GM12891 (cell line): ENCODE measurements at regions not wholly inside any gene's neighbourhood (a gene's known extent, or its start where the extent isn't known, plus 50 kb on each side); places are given as distances from the start of the nearest gene placed in this dataset.
"Not testable (repeated sequence)": the region's sequence is repeated elsewhere in the genome, so short reads cannot be mapped to it uniquely, and the experiment has no call there.

Experiments
- DNase-seq: peaks from one replicate; pipeline ENCODE4 v3.0.0; 2011; ENCODE audit warnings: low spot score; ENCODE audit not compliant: insufficient read length
- FAIRE-seq: peaks from 2 replicates; lab custom pipeline; 2011; peaks lifted over from hg19 to GRCh38; lab: Jason Lieb, UNC
- PAX5 ChIP-seq: IDR thresholded peaks from 2 replicates; pipeline ENCODE4 v1.6.1; 2011; ENCODE audit warnings: low read length, moderate library complexity, mild to moderate bottlenecking; ENCODE audit not compliant: insufficient read depth, severe bottlenecking
- POLR2A ChIP-seq: IDR thresholded peaks from 2 replicates; pipeline ENCODE4 v1.6.1; 2011; ENCODE audit warnings: low read depth, low read length, control low read depth
- POLR2AphosphoS5 ChIP-seq: IDR thresholded peaks from 2 replicates; pipeline ENCODE4 v1.6.1; 2011; ENCODE audit warnings: low read depth, low read length, control low read depth
- POU2F2 ChIP-seq: IDR thresholded peaks from 2 replicates; pipeline ENCODE4 v1.6.1; 2011; ENCODE audit warnings: low read depth, mild to moderate bottlenecking, control low read depth, low read length, moderate library complexity
- SPI1 ChIP-seq: IDR thresholded peaks from 2 replicates; pipeline ENCODE4 v1.6.1; 2011; ENCODE audit warnings: low read depth, low read length, control low read depth
- TAF1 ChIP-seq: IDR thresholded peaks from 2 replicates; pipeline ENCODE4 v1.6.1; 2011; ENCODE audit warnings: low read depth, low read length, control low read depth

DNA sequence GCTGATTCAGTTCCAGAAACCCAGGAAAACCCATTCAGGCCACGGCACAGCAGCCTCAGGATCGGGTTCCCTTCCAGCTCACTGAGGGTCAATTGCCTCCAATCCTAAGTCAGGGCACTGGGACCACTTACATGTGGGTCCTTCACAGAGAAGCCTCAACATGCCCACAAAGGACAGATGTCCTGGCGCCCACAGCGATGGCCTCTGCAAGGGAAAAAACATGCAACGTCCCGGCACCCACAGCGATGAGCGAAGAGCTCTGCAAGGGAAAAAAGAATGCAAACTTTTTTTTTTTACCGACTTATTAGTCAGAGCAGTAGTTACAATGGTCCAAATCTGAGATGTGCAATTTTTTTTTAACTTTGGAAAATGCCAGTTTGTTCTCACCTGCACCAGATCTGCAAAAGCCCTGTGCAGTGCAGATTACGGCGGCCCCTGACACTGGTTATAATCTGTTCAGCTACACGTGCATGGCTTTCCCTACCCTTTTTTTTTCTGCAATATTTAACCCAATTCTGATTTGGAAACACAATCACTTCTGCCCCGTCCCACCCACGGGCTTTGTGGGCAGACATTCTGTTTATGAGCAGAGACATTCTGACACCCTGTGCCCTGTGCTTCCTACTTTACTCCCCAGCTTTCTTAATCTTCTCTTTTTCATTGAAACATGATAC, 159.3 kb upstream of the SALL3 start:
- no peak for FAIRE-seq

DNA sequence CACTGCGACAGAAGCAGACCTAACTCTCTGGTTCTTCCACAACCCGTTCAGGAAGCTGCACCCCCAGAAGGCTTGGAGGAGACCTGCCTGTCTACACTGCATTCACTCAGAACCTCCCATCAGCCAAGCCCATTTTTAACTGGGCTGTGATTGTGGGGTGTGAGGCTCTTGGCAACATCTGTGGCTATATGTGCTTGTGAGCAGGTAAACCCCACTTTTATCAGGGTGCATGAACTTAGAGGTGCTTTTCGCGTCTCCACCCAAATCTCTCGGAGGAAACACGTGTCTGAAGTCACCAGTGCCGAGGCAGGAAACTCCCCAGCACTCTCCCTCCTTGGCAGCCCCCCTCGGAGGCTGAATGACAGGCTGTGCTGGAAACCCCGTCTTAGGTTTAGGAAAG, 158.2 kb upstream of the SALL3 start:
- no peak for TF ChIP-seq POU2F2
- TF ChIP-seq POLR2A, result no peak
- no peak for TF ChIP-seq POLR2AphosphoS5
- TF ChIP-seq PAX5, result no peak
- no peak for TF ChIP-seq SPI1
- TF ChIP-seq TAF1, result no peak
- FAIRE-seq, result no peak
- no peak for DNase-seq

More for the DNA sequence above, 159.3 kb upstream of the SALL3 start:
- DNase-seq, result no peak
- TF ChIP-seq POLR2A (no peak), TAF1 (no peak), SPI1 (no peak), POLR2AphosphoS5 (no peak), PAX5 (no peak), POU2F2 (no peak)

DNA sequence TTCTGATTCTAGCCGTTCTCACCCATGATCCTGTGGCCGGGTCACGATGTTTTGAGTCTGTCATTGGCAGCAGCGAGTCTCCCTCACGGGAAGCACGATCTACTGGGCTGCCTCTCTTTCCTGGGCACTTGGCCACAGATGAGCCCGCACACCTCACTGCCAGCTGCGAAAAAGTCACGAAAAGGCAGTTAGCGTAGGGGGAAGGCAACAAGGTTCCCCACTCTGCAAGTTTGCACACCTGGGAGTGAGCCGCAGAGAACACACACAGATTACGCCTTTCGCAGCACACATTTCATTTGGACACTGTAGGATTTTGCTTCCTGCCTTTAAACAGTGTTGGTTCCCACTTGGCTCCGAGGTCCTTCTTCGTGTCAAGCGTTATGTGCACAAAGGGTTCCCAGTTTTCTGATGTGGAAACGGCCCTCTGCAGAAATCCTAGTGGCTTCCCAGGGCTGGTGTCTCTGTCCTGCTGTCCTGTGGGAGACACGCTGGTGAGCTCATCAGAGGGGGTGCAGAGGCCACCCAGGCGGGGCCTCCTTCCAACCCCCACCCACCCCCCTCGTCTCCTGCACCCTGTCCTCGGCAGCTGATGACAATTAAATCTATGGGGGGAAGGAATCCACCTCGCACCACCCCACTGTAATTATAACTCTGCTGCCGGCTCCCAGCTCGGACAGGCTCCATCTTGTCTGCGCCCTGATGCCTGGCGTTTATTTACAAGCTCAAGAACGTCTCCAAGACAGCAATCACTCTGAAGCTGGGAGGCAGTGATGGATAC, 157.3 kb upstream of the SALL3 start:
- TF ChIP-seq PAX5 (no peak), POLR2A (no peak), SPI1 (no peak), POLR2AphosphoS5 (no peak), TAF1 (no peak), POU2F2 (no peak)
- FAIRE-seq, result no peak
- DNase-seq, result no peak

DNA sequence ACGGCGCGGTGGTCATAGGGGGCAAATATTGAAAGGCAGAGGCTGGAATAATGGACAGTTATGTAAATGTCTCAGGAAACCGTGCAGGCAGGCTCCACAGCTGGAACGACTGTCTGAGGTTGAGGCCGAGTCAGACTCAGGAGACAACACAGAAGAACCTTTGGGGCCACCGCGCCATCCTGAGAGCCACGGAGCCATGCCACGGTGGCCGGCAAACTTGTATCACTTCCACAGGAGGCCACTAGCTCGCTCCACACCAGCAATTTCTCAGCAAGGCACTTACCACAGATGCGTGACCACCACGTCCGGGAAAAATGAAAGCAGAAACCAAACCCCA, 156.7 kb upstream of the SALL3 start:
- FAIRE-seq, result no peak
- DNase-seq, result no peak
- TF ChIP-seq TAF1, result no peak
- TF ChIP-seq PAX5, result no peak
- TF ChIP-seq POLR2AphosphoS5, result no peak
- TF ChIP-seq POU2F2, result no peak
- TF ChIP-seq POLR2A, result no peak
- TF ChIP-seq SPI1, result no peak

DNA sequence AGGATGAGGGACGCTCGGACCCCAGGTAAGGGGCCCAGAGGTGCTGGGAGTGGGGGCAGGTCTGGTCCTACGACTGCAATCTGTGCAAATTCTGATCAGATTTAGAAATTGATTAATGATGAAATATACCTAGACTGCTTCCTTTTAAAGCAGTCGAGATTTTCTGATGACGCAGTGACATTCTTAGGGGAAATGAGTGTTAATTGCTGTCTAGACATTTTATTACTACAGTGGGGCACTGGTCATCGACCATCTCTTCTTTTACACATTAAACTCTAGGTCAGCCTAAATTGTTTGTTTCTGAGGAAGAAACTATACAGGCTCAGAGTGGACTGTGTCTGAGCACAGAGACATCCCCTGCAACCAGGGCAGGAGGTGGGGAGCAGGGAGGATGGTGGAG, 154.4 kb upstream of the SALL3 start:
- DNase-seq (no peak), FAIRE-seq (no peak)
- no peak for TF ChIP-seq TAF1
- TF ChIP-seq PAX5, result no peak
- TF ChIP-seq POLR2AphosphoS5, result no peak
- TF ChIP-seq POU2F2, result no peak
- no peak for TF ChIP-seq SPI1
- TF ChIP-seq POLR2A, result no peak

DNA sequence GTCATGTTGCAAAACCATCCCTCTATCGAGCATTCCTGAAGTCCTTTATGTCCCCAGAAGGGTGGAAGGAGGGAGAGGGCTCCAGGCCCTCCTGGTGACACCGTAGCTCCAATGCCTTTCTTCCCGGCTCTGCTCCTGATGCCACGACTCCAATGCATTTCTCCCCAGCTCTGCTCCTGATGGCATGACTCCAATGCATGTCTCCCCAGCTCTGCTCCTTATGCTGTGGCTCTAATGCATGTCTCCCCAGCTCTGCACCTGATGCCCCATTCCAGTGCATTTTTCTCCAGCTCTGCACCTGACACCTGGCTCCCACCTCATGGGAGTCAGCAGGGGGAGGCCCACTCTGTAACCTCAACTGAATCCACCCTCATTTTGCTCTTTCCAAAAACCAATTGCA, 153.0 kb upstream of the SALL3 start:
- no peak for FAIRE-seq
- TF ChIP-seq POU2F2 (no peak), POLR2A (no peak)
- no peak for DNase-seq

DNA sequence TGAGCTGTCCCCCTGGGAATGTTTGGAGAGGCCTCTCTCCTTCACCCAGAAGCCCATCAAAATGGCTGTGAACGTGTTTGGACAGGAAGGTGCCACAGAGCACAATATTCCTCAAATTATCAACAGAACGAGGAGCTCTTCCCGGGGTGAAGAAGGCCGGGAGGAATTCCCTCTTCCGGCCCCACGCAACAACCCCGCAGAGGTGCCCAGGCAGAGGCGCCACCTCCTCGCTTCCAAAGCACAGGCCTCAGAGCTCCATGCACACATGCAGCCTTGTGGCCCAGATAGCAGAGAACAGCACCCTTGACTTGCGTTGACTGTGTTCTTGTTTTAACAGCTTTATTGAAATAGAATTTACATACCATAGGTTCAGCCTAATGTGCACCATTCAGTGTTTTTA, 152.5 kb upstream of the SALL3 start:
- DNase-seq (no peak), FAIRE-seq (no peak)
- TF ChIP-seq POLR2AphosphoS5 (no peak), PAX5 (no peak), TAF1 (no peak), POU2F2 (no peak), POLR2A (no peak), SPI1 (no peak)

DNA sequence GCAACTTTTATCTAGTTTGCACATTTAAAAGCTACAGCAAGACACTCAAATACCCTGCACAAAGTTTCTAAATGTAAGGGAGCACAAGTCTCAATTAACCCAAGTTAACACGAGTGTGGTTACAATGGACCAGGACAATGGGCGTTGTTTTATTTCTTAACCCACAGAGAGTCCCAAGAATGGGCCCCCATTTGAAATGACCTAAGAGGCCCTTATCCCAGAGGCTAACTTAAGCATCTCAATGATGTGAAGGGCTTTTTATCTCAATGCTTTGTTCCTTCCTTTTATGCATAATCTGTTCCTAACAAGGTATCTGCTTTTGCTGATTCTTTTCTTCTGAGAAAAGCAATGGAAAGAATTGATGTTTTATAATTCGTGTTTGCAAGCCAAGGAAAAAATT, 151.5 kb upstream of the SALL3 start:
- no peak for DNase-seq
- FAIRE-seq, result no peak
- TF ChIP-seq POLR2AphosphoS5, result no peak
- TF ChIP-seq PAX5, result no peak
- no peak for TF ChIP-seq TAF1
- TF ChIP-seq POLR2A, result no peak
- no peak for TF ChIP-seq POU2F2
- no peak for TF ChIP-seq SPI1

DNA sequence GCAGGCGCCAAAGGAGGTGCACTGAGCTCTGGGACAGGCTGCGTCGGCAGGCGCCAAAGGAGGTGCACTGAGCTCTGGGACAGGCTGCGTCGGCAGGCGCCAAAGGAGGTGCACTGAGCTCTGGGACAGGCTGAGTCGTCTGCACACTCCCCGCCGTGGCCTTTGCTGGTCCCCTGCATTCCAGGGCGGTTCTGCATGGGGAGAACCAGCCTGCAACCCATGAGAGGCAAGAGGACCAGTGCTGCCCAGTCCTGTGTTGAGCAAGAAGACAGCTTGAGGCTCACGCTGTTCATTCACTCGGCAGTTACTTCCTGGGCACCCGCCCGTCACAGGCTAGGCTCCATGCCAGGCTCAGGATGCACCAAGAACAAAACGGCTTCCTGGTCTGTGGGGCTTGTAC, 150.6 kb upstream of the SALL3 start:
- not testable (repeated sequence) for FAIRE-seq

DNA sequence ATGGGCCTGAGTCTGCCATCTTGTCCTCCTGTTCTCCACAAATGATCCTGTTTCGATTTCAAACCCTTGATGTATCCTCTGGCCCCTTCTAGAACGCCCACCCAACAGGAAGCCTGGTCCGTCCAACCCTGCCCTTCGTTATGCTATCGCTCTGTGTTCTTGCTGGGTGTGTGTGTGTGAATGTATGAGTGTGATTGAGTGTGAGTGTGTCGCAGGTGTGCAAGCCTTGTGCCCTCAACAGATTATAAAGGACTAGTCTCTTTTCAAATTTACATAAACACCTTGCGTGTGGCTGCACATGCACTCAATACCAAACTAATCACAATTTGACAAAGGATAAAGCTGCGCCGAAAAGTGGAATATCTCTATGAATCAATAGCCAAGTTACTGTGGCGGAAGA, 149.5 kb upstream of the SALL3 start:
- DNase-seq, result no peak
- no peak for FAIRE-seq
- TF ChIP-seq POLR2A (no peak), TAF1 (no peak), SPI1 (no peak), POU2F2 (no peak), POLR2AphosphoS5 (no peak), PAX5 (no peak)

More for the DNA sequence above, 150.6 kb upstream of the SALL3 start:
- not testable (repeated sequence) for DNase-seq
